ENCODE measurements at regions not wholly inside any gene's neighbourhood (a gene's known extent, or its start where the extent isn't known, plus 50 kb on each side); places are given as distances from the start of the nearest gene placed in this dataset.

DNA sequence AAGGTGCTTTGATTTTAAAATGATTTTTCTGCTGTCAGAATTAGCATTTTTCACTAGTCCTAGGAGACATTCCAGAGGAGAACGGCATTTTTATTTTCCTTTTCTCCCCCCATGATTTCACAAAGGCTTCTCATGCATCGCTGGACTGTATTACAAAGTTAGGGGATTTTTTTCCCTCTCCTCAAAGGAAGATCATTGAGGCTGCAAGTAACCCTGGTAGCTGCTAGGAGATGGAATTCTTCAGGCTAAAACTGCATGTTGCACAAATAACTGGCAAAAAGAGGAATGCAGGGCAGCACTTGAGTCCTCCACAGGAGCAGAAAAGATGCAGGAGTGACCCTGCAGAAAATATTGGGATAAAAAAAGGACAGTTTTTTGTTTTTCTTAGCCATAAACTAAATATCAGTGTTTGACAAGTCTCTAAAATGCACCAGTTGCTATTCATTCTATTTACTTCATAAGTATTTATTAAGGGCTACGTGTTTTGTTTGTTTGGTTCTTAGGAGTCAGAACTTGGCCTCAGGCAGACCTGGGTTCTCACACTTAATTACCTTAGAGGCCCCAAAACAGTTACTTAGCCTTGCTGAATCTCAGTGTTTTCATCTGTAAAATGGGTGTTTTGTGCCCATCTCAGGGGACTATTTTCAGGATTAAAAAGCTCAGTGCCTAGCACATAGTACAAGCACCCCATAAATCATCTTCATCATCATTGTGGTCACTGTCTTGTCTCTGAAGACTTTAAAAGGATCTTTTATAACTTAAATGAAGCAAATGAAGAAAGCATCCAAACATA is 144.5 kb upstream of the ID4 start:
- intact Hi-C loops (cut with micrococcal nuclease; ENCODE audit: unreplicated experiment) (no loop called here), in situ Hi-C loops (cut with MboI) (no loop called here)
- 15% methylated on average over 3 of the region's 3 CpGs for WGBS (ENCODE audit: insufficient coverage, insufficient replicate concordance, low lambda C conversion rate, missing lambda C conversion rate)
- no peaks in the 10 kb centered on the region; a peak in 1 of 4 replicates for H3K27me3 ChIP-seq (replicated peaks in 1 of 2; ENCODE audit: control insufficient read depth in 2 of 2, insufficient read depth in 2 of 2, low read length in 1 of 2)
- no peak for ATAC-seq
- no peaks in the 10 kb centered on the region for H3K4me1 ChIP-seq (ENCODE audit: control insufficient read depth, insufficient read depth, low read length)
- BruUV-seq (replicated peaks) = no TSS peak
- H3K4me3 ChIP-seq = no peak overlapping the region
- no peaks in the 10 kb centered on the region for H4K20me1 ChIP-seq (ENCODE audit: control insufficient read depth, insufficient read depth)
- H3K79me2 ChIP-seq (ENCODE audit: control insufficient read depth, insufficient read depth, low read length) = no peaks in the 10 kb centered on the region
- FAIRE-seq = no peak
- SMC1A ChIA-PET (ENCODE audit: uncharacterized antibody, unreplicated experiment) = no interaction called here
- no peaks in the 10 kb centered on the region for H3K9me3 ChIP-seq (replicated peaks; ENCODE audit: control insufficient read depth, insufficient read depth, low read length)
- no peak overlapping the region for H3K27ac ChIP-seq (ENCODE audit: control insufficient read depth, insufficient read depth)
- CTCF ChIA-PET = no interaction called here
- H2AFZ ChIP-seq (ENCODE audit: control insufficient read depth, low read depth, low read length) = no peak overlapping the region
- TF ChIP-seq RBBP5 (conservative IDR thresholded peaks at IDR 0.05) = no peak
- TF ChIP-seq SIN3A (IDR thresholded peaks at IDR 0.05; ENCODE audit: low read depth, low read length) = no peak
- TF ChIP-seq YBX1 (IDR thresholded peaks at IDR 0.05) = no peak
- no peak for TF ChIP-seq IKZF2 (IDR thresholded peaks at IDR 0.05)
- no peak for TF ChIP-seq SMAD5 (IDR thresholded peaks at IDR 0.05; ENCODE audit: low read depth)
- TF ChIP-seq EGR1 (IDR thresholded peaks at IDR 0.05; ENCODE audit: borderline replicate concordance in 1 of 2, low read depth in 2 of 2, low read length in 2 of 2) = no peak
- TF ChIP-seq, protein P1, sequence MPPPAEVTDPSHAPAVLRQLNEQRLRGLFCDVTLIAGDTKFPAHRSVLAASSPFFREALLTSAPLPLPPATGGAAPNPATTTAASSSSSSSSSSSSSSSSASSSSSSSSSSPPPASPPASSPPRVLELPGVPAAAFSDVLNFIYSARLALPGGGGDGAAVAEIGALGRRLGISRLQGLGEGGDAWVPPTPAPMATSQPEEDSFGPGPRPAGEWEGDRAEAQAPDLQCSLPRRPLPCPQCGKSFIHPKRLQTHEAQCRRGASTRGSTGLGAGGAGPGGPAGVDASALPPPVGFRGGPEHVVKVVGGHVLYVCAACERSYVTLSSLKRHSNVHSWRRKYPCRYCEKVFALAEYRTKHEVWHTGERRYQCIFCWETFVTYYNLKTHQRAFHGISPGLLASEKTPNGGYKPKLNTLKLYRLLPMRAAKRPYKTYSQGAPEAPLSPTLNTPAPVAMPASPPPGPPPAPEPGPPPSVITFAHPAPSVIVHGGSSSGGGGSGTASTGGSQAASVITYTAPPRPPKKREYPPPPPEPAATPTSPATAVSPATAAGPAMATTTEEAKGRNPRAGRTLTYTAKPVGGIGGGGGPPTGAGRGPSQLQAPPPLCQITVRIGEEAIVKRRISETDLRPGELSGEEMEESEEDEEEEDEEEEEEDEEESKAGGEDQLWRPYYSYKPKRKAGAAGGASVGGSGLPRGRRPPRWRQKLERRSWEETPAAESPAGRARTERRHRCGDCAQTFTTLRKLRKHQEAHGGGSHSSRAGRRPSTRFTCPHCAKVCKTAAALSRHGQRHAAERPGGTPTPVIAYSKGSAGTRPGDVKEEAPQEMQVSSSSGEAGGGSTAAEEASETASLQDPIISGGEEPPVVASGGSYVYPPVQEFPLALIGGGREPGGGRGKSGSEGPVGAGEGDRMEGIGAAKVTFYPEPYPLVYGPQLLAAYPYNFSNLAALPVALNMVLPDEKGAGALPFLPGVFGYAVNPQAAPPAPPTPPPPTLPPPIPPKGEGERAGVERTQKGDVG (CRISPR knock-in tag; IDR thresholded peaks at IDR 0.05) = no peak
- TF ChIP-seq BMI1 (IDR thresholded peaks at IDR 0.05; ENCODE audit: borderline replicate concordance) = no peak
- TF ChIP-seq SRF (IDR thresholded peaks at IDR 0.05; ENCODE audit: low read depth in 2 of 2, low read length in 2 of 2) = no peak
- no peak for TF ChIP-seq RB1 (IDR thresholded peaks at IDR 0.05; ENCODE audit: borderline replicate concordance)
- TF ChIP-seq SIX5 (IDR thresholded peaks at IDR 0.05; ENCODE audit: low read depth, low read length, severe bottlenecking) = no peak
- TF ChIP-seq, protein P2, sequence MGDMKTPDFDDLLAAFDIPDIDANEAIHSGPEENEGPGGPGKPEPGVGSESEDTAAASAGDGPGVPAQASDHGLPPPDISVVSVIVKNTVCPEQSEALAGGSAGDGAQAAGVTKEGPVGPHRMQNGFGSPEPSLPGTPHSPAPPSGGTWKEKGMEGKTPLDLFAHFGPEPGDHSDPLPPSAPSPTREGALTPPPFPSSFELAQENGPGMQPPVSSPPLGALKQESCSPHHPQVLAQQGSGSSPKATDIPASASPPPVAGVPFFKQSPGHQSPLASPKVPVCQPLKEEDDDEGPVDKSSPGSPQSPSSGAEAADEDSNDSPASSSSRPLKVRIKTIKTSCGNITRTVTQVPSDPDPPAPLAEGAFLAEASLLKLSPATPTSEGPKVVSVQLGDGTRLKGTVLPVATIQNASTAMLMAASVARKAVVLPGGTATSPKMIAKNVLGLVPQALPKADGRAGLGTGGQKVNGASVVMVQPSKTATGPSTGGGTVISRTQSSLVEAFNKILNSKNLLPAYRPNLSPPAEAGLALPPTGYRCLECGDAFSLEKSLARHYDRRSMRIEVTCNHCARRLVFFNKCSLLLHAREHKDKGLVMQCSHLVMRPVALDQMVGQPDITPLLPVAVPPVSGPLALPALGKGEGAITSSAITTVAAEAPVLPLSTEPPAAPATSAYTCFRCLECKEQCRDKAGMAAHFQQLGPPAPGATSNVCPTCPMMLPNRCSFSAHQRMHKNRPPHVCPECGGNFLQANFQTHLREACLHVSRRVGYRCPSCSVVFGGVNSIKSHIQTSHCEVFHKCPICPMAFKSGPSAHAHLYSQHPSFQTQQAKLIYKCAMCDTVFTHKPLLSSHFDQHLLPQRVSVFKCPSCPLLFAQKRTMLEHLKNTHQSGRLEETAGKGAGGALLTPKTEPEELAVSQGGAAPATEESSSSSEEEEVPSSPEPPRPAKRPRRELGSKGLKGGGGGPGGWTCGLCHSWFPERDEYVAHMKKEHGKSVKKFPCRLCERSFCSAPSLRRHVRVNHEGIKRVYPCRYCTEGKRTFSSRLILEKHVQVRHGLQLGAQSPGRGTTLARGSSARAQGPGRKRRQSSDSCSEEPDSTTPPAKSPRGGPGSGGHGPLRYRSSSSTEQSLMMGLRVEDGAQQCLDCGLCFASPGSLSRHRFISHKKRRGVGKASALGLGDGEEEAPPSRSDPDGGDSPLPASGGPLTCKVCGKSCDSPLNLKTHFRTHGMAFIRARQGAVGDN (IDR thresholded peaks at IDR 0.05) = no peak
- H3K9ac ChIP-seq (ENCODE audit: control insufficient read depth, insufficient read depth, low read length) = no peak overlapping the region
- H3K36me3 ChIP-seq (ENCODE audit: control insufficient read depth in 2 of 2, insufficient read depth in 2 of 2, low read length in 1 of 2) = no peaks in the 10 kb centered on the region
- POLR2A ChIA-PET = no interaction called here
- no peak for DNase-seq (ENCODE audit: low read depth, low spot score)
- no peak overlapping the region for H3K4me2 ChIP-seq (ENCODE audit: control insufficient read depth, insufficient read depth)
- RAD21 ChIA-PET (ENCODE audit: unreplicated experiment) = interaction anchor here (0.5 kb wide), 1 partner anchor 37 kb away, joined by 3 read pairs; no protein-coding TSS in a partner anchor

Data from GM12878 (cell line).